Neural progenitor cell (in vitro differentiated cells): ENCODE measurements at regions not wholly inside any gene's neighbourhood (a gene's known extent, or its start where the extent isn't known, plus 50 kb on each side); places are given as distances from the start of the nearest gene placed in this dataset.

Source experiments
- DNase-seq: peaks from one replicate; pipeline ENCODE4 v3.0.0-alpha.2; 2016; ENCODE audit warnings: low spot score
- H2AFZ ChIP-seq: fragments of 200-600 bp; sonication (generic); replicated peaks from 2 replicates; pipeline ENCODE4 v1.6.1; 2016; ENCODE audit warnings: antibody characterized with exemption
- H3F3A ChIP-seq: fragments of 200-600 bp; sonication (generic); 2 replicates; pipeline ENCODE4 v1.6.1; 2016; ENCODE audit warnings: antibody characterized with exemption, low read depth
- H3K27ac ChIP-seq: fragments of 200-600 bp; sonication (generic); 2 replicates; pipeline ENCODE4 v1.5.1; 2016; ENCODE audit warnings: mild to moderate bottlenecking
- H3K27me3 ChIP-seq: fragments of 200-600 bp; sonication (generic); 2 replicates; pipeline ENCODE4 v1.6.1; 2016; ENCODE audit warnings: mild to moderate bottlenecking, moderate library complexity
- H3K36me3 ChIP-seq: fragments of 200-600 bp; sonication (generic); 2 replicates; pipeline ENCODE4 v1.5.1; 2016
- H3K4me1 ChIP-seq: fragments of 200-600 bp; sonication (generic); 2 replicates; pipeline ENCODE4 v1.6.1; 2016; ENCODE audit warnings: mixed run types
- H3K4me2 ChIP-seq: fragments of 200-600 bp; sonication (generic); 2 replicates; pipeline ENCODE4 v1.6.1; 2016
- H3K4me3 ChIP-seq: fragments of 200-600 bp; sonication (generic); 2 replicates; pipeline ENCODE4 v1.5.1; 2016
- H3K79me2 ChIP-seq: fragments of 200-600 bp; sonication (generic); 2 replicates; pipeline ENCODE4 v1.6.1; 2016; ENCODE audit warnings: low read depth
- H3K9ac ChIP-seq: fragments of 200-600 bp; sonication (generic); 2 replicates; pipeline ENCODE4 v1.6.1; 2016
- H3K9me3 ChIP-seq: fragments of 200-600 bp; sonication (generic); 2 replicates; pipeline ENCODE4 v1.5.1; 2016; ENCODE audit warnings: low read depth
- H4K20me1 ChIP-seq: fragments of 200-600 bp; sonication (generic); 2 replicates; pipeline ENCODE4 v1.6.1; 2016; ENCODE audit warnings: low read depth
- H3K27ac Mint-ChIP-seq: 3 replicates; pipeline ENCODE4 v1.8.0; 2021; ENCODE audit warnings: mixed read lengths
- H3K27me3 Mint-ChIP-seq: 2 replicates; pipeline ENCODE4 v1.8.0; 2022; ENCODE audit warnings: low read depth, mild to moderate bottlenecking, inconsistent platforms, moderate library complexity, mixed read lengths; ENCODE audit not compliant: insufficient read depth
- H3K36me3 Mint-ChIP-seq: 3 replicates; pipeline ENCODE4 v1.8.0; 2021; ENCODE audit warnings: mixed read lengths
- H3K4me1 Mint-ChIP-seq: 3 replicates; pipeline ENCODE4 v1.8.0; 2021; ENCODE audit warnings: mixed read lengths
- H3K4me3 Mint-ChIP-seq: 3 replicates; pipeline ENCODE4 v1.8.0; 2021; ENCODE audit warnings: mild to moderate bottlenecking, moderate library complexity, mixed read lengths
- H3K9me3 Mint-ChIP-seq: 3 replicates; pipeline ENCODE4 v1.8.0; 2020; ENCODE audit warnings: mixed read lengths
- EZH2 ChIP-seq: fragments of 200-600 bp; sonication (generic); IDR thresholded peaks from 2 replicates; pipeline ENCODE4 v1.6.1; 2017; ENCODE audit warnings: antibody characterized with exemption, mild to moderate bottlenecking, moderate library complexity
- EZH2phosphoT487 ChIP-seq: fragments of 200-600 bp; sonication (generic); IDR thresholded peaks from 2 replicates; pipeline ENCODE4 v1.6.1; 2017; ENCODE audit warnings: antibody characterized with exemption
- TF ChIP-seq, protein P1 (sequence below): fragments of 200-600 bp; sonication (generic); IDR thresholded peaks from 2 replicates; pipeline ENCODE4 v1.5.1; 2017; ENCODE audit warnings: antibody characterized with exemption, mild to moderate bottlenecking

DNA sequence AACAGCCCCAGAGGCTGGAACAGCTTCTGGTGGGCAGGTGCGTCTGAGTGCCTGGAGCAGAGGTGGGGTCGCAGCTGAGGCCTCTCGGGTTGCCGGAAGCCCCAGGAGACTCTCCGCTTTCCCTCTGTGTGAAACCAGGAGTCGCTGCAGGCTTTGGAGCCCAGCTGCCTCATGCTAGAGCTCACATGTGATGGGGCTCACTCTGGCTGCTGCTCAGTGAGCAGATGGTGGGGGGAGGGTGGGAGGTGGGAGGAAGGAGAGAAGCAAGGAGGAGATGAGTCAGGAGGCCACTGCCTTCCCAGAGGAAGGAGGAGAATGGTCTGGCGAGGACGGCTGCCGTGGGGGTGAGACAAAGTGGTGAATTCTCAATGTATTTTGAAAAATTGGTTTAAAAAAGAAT is 290.1 kb upstream of the CHRNA7 start:
- Mint-ChIP-seq H3K9me3 (peaks cover 9% of the 10 kb centered on the region), H3K4me3 (no peak overlapping the region), H3K27ac (no peak overlapping the region), H3K4me1 (no peaks in the 10 kb centered on the region), H3K36me3 (no peaks in the 10 kb centered on the region), H3K27me3 (no peaks in the 10 kb centered on the region)
- no peak overlapping the region for H3K4me2 ChIP-seq
- H3K4me3 ChIP-seq, result no peak overlapping the region
- no peak for TF ChIP-seq EZH2
- TF ChIP-seq, protein P1, sequence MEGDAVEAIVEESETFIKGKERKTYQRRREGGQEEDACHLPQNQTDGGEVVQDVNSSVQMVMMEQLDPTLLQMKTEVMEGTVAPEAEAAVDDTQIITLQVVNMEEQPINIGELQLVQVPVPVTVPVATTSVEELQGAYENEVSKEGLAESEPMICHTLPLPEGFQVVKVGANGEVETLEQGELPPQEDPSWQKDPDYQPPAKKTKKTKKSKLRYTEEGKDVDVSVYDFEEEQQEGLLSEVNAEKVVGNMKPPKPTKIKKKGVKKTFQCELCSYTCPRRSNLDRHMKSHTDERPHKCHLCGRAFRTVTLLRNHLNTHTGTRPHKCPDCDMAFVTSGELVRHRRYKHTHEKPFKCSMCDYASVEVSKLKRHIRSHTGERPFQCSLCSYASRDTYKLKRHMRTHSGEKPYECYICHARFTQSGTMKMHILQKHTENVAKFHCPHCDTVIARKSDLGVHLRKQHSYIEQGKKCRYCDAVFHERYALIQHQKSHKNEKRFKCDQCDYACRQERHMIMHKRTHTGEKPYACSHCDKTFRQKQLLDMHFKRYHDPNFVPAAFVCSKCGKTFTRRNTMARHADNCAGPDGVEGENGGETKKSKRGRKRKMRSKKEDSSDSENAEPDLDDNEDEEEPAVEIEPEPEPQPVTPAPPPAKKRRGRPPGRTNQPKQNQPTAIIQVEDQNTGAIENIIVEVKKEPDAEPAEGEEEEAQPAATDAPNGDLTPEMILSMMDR, result no peak
- no peak for TF ChIP-seq EZH2phosphoT487
- no peaks in the 10 kb centered on the region for H3K27me3 ChIP-seq
- H3K79me2 ChIP-seq, result no peaks in the 10 kb centered on the region
- no peak overlapping the region for H2AFZ ChIP-seq
- H3K4me1 ChIP-seq, result no peaks in the 10 kb centered on the region
- H3K36me3 ChIP-seq, result no peaks in the 10 kb centered on the region
- no peaks in the 10 kb centered on the region for H3F3A ChIP-seq
- no peaks in the 10 kb centered on the region for H4K20me1 ChIP-seq
- peaks cover 5% of the 10 kb centered on the region for H3K9me3 ChIP-seq
- H3K9ac ChIP-seq, result no peak overlapping the region
- no peak overlapping the region for H3K27ac ChIP-seq
- peak; percentile 51 for DNase-seq

DNA sequence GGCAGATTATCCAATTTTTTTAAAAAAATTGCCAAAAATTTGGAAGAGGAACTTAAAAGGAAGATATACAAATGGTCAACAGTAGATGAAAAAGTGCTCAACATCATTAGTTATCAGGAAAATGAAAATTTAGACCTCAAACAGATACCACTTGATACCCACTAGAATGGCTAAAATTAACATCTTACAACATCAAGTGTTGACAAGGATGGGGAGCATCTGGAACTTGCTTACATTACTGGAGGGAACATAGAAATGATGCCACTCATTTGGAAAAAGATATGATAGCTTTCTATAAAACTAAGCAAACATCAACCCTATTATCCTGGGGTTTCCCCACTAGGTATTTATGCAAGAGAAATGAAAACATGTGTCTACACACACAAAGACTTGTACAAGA is 284.5 kb upstream of the CHRNA7 start:
- H2AFZ ChIP-seq, result no peak overlapping the region
- H3F3A ChIP-seq, result no peaks in the 10 kb centered on the region
- DNase-seq, result no peak
- Mint-ChIP-seq H3K36me3 (no peaks in the 10 kb centered on the region), H3K9me3 (peaks cover 9% of the 10 kb centered on the region), H3K27me3 (no peaks in the 10 kb centered on the region), H3K27ac (no peak overlapping the region), H3K4me1 (no peaks in the 10 kb centered on the region), H3K4me3 (no peak overlapping the region)
- H3K9ac ChIP-seq, result no peak overlapping the region
- no peak overlapping the region for H3K4me2 ChIP-seq
- H3K9me3 ChIP-seq, result peaks cover 5% of the 10 kb centered on the region
- no peaks in the 10 kb centered on the region for H3K36me3 ChIP-seq
- H4K20me1 ChIP-seq, result no peaks in the 10 kb centered on the region
- H3K27ac ChIP-seq, result no peak overlapping the region
- H3K79me2 ChIP-seq, result no peaks in the 10 kb centered on the region
- no peak overlapping the region for H3K4me3 ChIP-seq
- no peaks in the 10 kb centered on the region for H3K27me3 ChIP-seq
- no peak for TF ChIP-seq EZH2phosphoT487
- H3K4me1 ChIP-seq, result no peaks in the 10 kb centered on the region

DNA sequence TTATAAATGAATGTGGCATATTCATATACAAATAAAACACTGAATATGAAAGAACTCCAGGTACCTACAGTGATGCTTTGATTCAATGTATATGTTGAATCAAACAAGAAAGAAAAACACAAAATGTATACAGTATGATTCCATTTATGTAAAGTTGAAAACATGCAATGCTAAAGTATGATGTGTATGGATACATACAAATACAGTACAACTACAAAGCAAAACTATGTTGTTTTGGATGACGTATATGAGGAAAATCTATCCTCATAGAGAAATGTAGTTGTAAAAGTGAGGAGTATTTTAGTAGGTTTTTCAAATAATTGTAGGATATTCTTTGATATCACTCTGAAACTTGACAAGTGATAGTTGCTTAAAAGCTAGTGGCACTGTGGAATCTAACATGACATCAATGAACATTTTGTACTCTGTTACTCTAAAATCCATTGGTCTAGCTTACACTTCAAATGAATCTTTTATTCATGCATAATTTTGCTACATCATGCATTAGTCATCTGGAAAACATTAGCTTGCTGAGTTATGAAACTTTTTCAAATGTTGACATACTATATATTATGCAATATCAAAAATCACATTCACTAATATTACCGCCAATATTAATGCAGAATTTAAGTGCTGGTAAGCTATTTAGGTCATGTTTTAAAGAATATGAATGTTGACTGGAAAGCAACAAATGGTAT is 278.1 kb upstream of the CHRNA7 start:
- no peaks in the 10 kb centered on the region for H3K36me3 ChIP-seq
- H3K27ac Mint-ChIP-seq, result no peak overlapping the region
- H2AFZ ChIP-seq, result no peak overlapping the region
- H3F3A ChIP-seq, result no peaks in the 10 kb centered on the region
- H3K27me3 ChIP-seq, result no peaks in the 10 kb centered on the region
- H3K9ac ChIP-seq, result no peak overlapping the region
- no peaks in the 10 kb centered on the region for H3K36me3 Mint-ChIP-seq
- no peak overlapping the region for H3K4me3 ChIP-seq
- H3K9me3 ChIP-seq, result no peaks in the 10 kb centered on the region
- no peaks in the 10 kb centered on the region for H3K79me2 ChIP-seq
- no peaks in the 10 kb centered on the region for H3K9me3 Mint-ChIP-seq
- no peaks in the 10 kb centered on the region for H3K4me1 ChIP-seq
- no peaks in the 10 kb centered on the region for H3K4me1 Mint-ChIP-seq
- H4K20me1 ChIP-seq, result no peaks in the 10 kb centered on the region
- H3K27ac ChIP-seq, result no peak overlapping the region
- no peak overlapping the region for H3K4me3 Mint-ChIP-seq
- TF ChIP-seq EZH2phosphoT487, result no peak
- DNase-seq, result no peak
- no peaks in the 10 kb centered on the region for H3K27me3 Mint-ChIP-seq
- no peak overlapping the region for H3K4me2 ChIP-seq

DNA sequence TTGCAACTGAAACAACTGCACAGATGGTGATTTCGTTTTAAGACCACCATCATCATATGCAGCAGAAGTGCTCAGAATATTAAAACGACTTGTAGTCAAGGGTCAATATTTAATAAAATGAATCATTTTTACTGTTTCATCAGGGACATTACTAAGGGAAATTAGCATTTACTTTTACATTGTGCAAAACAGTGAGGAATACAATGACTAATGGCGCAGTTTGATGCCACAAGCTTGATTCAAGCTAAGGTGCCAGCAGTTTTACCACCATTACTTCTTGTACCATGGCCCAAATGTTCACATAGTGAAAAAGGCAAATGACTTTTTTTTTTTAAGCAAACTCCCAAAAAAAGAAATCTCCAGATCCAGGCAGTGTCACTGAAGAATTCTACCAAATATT is 277.4 kb upstream of the CHRNA7 start:
- Histone ChIP-seq H3K4me2 (no peak overlapping the region), H3K4me1 (no peaks in the 10 kb centered on the region), H4K20me1 (no peaks in the 10 kb centered on the region), H3K27me3 (no peaks in the 10 kb centered on the region), H3K79me2 (no peaks in the 10 kb centered on the region), H2AFZ (no peak overlapping the region), H3K36me3 (no peaks in the 10 kb centered on the region), H3F3A (no peaks in the 10 kb centered on the region), H3K4me3 (no peak overlapping the region), H3K9ac (no peak overlapping the region), H3K9me3 (no peaks in the 10 kb centered on the region), H3K27ac (no peak overlapping the region)
- TF ChIP-seq EZH2 (no peak), EZH2phosphoT487 (no peak)
- TF ChIP-seq, protein P1, result no peak
- DNase-seq, result no peak
- Mint-ChIP-seq H3K4me3 (no peak overlapping the region), H3K9me3 (no peaks in the 10 kb centered on the region), H3K36me3 (no peaks in the 10 kb centered on the region), H3K4me1 (no peaks in the 10 kb centered on the region), H3K27ac (no peak overlapping the region), H3K27me3 (no peaks in the 10 kb centered on the region)
